ENCODE measurements at regions not wholly inside any gene's neighbourhood (a gene's known extent, or its start where the extent isn't known, plus 50 kb on each side); places are given as distances from the start of the nearest gene placed in this dataset.

DNA sequence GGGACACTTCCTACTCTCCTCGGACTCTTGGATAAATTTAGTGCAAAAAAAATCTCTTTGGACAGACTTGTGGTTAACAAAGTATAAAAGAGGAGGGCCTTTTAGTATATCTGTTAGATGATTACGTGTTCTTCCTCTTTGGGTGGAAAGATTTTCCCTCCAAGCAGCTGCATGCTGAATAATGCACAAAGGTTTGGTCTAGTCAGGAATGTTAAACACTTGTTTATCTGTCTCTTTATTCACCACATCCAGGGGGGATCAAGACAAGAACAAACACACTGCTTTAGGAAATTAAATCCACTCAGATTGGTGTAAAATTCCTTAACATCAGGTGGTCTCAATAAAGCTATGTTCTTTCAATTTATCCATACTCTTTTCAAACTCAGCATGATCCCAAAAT lies 260.9 kb upstream of the CHD6 start:
- DNase-seq: no peak

DNA sequence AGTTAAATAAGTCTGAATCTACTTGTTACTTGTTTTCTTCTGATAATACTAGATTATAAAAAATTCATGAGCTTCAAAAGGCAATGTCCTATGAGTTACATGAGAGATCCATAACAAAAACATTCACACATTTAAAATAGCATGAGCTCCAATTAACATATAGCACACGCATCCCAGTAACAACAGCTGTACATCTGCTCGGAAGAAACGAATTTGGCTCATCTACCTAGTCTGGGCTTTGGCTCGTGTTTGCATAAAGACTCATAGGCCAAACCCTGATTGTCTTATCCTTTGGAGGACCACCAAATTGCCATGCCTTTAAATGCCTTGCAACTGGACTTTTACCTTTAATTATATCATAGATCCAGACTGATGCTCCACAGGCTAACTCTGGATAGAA lies 259.7 kb upstream of the CHD6 start:
- no peak for DNase-seq

DNA sequence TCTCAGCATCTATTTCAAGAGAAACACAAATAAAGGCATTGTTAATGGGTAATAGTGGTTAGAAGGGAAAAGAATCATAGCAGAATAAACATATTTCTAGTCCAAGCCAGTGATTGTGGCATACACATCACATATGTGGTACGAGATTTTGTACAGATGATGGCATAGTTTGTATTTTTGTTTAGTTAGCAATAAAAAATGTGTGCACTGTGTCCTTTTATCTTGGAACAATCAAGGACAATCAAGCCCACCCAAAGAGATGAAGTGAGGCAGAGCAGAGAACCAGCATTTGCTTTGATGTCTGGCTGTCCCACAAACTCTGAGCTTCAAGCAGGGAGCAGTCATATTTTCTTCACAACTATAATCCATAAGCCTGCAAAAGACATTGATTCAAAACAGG lies 256.5 kb upstream of the CHD6 start:
- DNase-seq: no peak

DNA sequence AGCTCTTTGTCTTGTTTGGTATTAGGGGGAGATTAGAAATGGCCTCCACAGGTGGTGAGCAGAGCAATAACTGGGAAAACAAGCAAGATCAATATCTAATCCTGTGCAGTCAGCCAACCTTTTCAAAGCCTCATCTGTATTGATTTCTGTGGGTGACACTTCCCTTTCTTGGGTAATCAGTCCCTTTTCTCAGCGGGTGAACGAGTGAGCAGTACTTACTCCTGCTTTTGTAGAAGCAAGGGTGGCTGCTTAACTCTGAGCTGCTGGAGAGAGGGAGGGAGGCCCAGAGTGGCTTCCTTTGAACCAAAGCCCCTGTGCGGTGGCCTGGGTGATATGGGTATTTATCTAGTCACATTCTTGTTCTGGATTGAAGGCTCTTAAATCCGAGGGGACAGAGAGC lies 254.8 kb upstream of the CHD6 start:
- DNase-seq: no peak

DNA sequence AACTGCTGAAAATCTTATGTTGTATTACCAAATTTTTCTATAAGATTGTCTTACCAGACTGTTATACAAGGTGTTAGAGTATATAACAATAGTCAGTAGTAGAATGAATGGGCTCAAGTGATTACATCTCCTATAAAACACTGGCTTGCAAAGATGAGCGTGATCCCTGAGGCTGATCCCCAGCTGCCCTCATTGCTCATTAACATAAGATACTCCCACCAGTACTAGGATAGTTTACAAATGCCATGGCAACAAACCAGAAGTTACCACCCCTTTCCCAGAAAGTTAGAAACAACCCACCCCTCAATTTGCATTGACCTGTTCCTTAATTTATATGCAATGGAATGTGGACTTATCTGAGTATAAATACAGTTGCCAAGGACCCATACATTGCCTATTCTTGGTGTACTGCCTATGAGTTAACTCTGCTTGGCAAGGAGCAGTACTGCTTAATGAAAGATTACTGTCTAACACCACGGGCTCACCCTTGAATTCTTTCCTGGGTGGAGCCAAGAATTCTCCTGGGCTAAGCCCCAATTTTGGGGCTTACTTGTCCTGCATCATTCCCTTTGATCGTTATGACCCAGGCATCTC lies 252.8 kb upstream of the CHD6 start:
- no peak for DNase-seq

DNA sequence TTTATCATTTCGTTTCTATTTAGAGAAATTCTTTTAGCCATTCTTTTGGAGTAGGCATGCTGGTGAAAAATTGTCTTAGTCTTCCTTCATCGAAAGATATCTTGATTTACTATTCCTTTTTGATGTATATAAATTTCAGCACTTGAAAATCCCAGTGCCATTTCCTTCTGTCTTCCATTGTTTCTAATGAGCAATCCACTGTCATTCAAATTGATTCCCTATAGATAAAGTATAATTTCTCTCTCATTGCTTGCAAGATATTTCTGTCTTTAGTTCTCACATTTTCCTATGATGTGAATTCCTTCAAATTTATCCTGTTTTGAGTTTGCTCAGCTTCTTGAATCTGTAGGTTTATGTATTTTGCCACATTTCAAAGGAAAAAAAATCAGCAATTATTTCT lies 251.1 kb upstream of the CHD6 start:
- no peak for DNase-seq

DNA sequence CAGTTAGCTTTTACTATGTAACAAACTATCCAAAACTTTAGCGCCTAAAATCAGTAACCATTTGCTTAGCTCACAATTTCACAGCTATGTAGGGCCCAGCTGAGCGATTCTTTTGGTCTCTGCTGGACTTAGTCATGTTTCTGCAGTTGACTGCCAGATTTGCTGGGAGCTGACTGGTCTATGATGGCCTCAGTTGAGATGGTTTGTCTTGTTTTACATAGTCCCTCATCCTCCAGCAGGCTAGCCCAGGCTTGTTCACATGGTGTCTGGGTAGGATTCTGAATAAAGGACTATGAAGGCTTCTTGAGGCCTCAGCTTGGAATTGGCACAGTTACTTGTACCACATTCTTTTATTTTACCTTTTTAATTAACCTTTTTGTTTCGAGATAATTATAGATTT lies 247.8 kb upstream of the CHD6 start:
- no peak for DNase-seq

DNA sequence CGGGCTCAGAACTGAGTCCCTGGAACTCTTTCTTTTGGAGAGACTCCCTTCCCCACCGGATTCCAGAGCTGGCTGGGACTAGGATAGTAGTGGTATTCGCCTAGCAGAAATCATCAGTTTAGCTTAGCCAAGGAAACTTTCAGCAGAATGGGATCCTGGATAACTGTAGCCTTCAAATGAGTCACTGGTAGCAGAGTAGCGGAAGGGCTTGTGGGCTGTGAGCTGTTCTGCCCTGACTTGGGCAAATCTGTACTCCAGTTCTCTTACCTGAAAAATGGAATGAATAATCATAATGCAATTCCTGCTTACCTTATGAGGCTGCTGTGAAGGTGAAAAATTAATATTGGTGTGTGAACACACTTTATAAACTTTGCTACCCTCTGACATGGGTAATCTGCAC lies 244.3 kb upstream of the CHD6 start:
- no peak for DNase-seq

DNA sequence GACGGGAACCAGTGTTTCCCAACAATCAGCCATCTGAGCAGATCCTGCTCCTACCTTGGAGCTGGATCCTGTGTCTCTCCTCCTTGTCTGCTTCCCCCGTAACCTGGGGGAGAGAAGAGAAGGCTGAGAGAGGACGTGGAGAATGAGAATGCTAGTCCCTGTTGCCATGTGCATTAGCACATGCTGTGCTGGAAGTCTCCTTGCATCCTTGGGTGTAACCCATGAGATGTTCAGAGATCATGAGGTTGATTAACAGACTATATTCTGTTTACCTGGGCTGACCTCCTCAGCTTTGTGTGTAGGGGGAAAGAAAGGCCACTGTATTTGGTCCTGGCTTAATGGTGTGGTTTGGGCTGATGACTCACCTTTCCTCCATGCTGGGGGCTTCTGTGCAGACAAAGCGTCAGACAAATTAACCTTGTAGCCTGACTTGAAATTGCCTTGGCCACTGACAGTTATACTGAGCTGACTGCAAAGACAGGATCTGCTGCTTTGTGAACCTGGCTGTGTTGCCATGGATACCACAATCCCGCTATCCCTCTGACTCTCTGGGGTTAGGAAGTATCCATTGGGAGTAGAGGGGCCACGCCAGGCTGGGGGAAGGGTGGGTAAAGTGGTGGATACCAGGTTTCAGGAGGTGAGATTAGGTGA lies 243.7 kb upstream of the CHD6 start:
- DNase-seq: no peak

DNA sequence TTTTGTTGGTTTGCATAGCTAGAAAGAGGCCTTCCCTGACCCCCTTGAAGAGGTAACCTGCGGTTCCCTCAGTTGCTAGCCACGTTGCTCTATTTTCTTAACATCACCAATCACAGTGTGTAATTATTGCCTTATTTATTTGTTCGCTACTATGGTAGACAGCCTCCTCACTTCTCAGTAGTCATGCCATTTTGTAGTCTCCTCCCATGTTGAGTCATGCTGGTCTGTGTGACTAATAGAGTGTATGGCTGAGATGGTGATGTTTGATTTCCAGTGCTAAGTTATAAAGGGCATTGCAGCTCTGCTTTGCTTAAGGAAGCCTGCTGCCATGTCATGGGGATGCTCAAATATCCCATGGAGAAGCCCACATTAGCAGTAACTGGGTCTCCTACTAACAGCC lies 236.6 kb upstream of the CHD6 start:
- no peak for DNase-seq

DNA sequence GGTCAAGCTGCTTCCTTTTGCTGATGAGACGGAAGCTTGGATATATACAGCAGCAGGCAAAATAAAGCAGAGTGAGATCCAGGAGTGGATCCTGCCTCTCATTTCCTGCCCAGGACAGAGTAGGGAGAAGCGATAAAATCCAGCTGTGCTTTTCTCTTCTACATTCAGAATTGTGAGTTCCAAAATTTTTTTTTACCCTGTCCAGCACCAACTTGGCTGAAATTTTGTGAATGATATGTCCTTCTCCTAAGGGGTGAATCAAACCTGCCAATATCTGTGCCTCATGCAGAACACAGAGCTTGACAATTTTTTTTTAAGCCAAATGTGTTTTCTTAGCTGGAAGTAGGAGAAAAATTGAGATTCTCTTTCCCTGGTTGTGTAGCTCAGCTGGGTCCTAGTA lies 235.6 kb upstream of the CHD6 start:
- DNase-seq: no peak

DNA sequence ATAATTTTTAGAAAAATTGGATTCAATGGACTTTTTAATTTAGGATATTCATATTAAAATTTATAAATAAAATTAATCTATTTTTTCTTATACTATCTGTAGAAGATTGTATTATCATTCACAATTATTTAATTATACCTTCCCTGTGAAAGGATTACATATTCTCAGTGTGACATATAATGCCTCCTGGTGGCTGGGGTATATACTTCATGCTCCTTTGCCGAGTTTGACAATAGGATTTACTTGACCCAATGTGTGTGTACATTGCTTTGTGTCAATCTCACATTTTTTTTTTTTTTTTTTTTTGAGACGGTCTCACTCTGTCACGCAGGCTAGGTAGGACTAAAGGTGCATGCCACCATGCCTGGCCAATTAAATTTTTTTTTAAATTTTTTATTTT lies 230.0 kb upstream of the CHD6 start:
- no peak for DNase-seq

DNA sequence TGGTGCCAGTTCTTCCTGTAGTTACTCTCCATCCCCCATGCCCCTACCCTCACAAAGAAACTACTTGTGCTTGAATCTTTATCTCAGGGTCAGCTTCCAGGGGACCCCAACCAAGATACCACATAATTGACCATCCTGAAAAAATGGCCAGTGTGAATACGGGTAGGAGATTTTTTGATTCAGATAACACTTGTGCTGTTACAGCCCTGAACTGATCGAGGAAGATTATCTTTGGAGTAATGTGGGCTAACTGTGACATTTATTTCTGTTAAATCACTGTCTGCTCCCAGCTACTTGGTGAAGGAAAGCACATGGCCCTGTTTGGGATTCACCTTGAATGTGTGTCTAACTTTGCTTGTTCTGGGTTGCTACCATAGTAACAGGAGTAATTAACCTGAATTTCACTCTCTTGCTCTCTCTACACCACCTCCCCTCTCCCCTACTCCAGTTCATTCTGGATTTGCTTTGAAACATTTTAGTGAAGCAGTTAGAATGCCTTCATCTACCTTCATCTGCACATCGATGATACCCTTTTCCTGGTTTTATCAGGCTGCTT lies 219.6 kb upstream of the CHD6 start:
- no peak for DNase-seq

DNA sequence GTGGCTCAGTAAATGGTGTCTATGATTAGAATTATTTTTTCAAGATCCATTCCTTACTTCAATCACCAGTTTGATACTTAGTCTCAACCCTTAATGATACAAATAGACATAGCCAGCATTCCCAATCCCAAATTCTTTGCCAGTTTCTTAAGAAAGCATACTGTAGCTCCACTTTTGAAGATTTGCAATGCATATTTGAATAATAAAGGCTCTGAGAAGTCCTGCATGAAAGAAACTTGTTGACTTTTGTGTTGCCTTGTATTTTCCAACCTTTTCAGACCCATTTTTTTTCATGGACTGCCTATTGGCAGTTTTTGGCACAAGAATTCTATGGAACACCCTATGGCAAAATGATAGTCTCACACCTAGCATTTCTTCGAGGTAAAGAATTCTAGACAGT lies 215.6 kb upstream of the CHD6 start:
- DNase-seq: no peak

DNA sequence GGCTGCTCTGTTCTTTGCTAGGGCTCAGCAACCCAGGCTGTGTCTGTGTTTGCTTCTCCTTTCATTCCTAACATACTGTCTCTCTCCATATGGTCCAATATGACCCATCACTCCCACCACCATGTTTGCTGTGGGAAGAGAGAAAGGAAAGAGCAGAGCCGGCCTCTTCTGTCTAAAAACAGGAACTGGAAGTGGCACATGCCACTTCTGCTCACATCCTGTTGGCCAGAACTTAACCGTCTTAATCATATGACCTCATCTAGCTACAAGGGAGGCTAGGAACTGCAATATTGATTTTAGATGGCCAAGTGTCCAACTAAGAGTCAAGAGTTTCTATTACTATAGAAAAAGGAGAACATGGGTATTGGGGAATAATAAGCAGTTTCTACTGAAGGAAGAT lies 212.5 kb upstream of the CHD6 start:
- no peak for DNase-seq

DNA sequence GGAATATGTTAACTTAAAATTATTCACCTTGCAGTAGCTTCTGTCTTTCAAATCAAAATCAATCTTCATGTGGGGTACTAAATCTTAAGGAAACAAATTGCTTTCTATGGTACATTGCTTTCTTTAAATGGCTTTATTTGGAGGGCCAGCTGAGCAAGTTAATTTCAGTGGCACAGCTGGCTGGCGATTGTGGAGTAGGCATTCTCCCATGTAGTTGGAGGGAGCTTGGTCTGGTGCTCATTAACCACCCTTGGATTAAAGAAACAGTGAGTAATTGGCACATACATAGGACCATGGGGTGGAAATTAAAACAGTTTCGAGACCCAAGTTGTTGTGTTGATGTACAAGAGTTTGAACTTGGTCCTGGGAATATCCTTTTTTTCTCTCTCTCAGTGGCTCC lies 201.3 kb upstream of the CHD6 start:
- DNase-seq: no peak

DNA sequence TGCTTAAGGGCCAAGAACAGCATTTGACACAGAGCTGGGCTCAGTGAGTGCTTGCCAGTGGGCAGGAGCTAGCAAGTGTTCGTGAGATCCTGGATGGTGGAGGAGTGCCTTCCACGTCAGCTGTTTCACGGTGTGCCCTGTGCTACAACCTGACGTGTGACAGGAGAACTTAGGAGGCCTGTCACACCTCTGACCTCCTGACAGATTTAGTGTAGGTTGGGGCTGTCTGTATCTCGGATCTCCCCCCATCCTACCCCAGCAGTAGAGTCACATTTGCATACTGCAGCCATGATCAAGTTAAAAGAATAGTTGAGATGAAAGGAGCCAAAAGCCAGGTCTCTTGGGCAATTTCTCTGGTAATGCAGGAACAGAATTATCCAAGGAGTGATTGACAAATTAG lies 200.8 kb upstream of the CHD6 start:
- DNase-seq: no peak

DNA sequence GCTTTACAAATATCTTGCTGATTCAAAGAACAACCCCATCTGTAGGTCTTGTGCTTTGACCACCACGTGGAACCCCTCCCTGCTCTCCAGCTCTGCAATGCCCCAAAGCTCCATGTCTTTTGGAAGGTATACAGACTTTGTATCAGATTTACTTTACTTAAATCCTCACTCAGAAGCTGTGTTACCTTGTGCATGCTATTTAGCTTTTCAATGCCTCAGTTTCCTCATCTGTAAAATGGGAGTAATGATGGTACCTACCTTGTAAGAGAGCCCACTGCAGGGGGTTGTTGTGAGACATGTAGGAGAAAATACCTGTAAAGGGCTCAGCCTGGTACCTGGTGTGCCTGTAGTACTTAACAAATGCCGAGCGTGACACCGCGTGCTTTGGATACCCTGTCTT lies 200.2 kb upstream of the CHD6 start:
- no peak for DNase-seq

DNA sequence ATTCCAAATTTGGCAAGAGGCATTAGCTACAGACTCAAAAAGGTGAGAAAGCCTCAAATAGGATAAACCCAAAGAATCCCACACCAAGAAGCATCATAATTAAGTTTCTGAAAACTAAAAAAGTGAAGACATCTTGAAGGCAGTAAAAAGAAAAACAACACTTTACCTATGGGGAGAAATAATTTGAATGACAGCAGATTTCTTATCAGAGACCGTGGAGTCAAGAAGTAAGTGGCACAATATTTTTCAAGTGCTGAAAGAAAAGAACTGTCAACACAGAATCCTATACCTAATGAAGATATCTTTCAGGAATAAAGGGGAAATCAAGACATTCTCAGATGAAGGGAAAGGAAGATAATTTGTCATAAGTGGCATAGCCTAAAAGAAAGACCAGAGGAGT lies 193.3 kb upstream of the CHD6 start:
- no peak for DNase-seq

DNA sequence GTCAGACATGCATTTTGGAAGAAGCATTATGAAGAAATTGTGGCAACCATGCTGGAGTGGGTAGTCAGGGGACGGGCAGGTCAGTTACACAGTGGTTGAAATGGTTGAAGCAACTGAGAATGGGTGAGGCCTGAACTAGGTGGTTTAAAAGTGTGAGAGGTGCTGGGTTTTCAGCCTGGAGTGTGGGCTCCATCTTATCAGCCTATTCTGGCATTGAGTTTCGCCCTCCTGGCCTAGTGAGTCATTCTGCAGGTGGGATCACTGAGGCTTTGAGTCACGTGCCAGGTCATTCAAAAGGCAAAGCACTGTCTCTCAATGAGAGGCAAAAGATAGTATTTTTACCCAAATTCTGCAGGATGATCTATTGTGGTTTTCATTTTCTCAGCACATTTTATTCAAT lies 181.9 kb upstream of the CHD6 start:
- DNase-seq: no peak

DNA sequence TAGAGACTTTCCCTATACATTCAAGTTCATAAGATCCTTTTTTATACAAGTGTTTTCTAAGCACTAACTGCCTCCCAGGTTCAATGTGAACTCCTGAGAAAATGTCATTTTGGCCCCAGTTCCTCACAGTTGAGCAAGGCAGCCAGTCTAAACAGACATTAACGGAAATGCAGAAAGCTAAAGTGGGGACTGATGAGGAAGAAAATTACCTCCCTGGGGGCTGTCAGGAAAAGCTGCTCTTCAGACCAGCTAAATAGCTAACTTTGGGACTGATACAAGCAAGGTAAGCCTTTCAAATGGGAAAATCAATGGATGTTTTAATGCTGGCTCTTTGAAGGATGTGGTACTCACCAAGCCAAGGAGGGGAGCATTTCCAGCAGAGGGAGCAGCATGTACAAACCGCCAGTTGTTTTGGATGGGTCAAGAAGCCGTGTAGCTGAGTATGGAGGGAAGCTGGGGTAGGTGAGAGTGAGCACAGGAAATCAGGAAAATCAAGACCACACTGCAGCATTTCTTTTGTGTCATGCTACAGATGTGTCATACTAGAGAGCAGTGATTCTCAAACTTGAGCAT lies 180.8 kb upstream of the CHD6 start:
- no peak for DNase-seq

DNA sequence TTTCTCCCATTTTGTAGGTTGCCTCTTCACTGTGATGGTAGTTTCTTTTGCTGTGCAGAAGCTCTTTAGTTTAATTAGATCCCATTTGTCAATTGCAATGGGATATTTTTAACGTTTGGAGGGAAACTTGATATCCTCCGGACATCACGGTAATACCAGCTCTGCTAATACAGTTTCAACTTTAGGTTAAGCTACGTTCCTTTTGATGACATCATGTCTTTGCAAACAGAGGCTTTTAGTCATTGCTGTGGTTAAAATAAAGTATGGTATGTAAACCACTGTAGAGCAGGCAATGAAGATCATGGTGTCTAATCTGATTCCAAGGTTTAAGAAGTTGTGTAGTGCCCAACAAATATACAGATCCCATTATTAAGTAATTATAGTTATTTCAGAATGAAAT lies 168.0 kb upstream of the CHD6 start:
- DNase-seq: no peak

DNA sequence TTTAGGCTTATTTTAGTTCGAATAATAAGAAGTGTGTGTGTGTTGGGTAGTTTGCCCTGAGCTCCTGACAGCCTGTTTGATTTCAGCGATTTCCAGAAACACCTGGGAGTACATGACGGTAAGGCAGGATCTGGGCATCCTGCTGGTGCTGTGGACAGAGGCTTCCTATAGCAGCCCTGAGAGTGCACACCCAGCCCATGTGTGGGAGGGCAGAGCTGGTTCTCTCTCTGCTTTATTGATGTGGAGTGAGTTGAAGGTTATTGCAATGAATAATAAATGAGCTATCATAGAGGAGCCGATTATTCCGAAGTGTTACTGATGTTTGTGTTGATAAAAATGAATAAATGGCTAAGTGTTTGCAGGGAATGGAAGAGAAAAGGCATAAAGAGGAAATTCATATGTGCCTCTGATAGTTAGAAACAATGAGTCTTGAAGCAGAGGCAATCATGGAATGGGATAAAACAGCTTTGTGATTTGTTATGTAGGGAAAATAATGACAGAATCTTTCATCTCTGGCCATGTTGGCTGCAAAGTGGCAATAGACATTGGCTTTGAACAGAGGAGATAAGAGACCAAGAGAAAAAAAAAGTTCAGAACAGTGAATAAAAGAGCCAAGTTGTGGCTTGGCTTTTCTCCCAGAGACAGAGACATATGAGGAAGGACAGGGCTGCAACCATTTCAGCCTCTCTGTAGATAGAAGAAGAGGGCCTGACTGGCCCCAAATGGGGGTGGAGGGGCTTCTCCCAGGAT lies 166.2 kb upstream of the CHD6 start:
- DNase-seq: no peak
